H1 (cell line): ENCODE measurements at regions not wholly inside any gene's neighbourhood (a gene's known extent, or its start where the extent isn't known, plus 50 kb on each side); places are given as distances from the start of the nearest gene placed in this dataset.

Experiments
- CTCF ChIA-PET: fragments of 300-600 bp; sonication (Branson Sonifier 250); formaldehyde crosslinking; loops from one replicate; lab custom pipeline; 2021; ENCODE audit not compliant: partially characterized antibody; lab: Charles Lee
- POLR2A ChIA-PET: fragments of 300-600 bp; sonication (Branson Sonifier 250); formaldehyde crosslinking; loops from one replicate; lab custom pipeline; 2021; ENCODE audit warnings: inconsistent platforms; ENCODE audit not compliant: partially characterized antibody; lab: Charles Lee
- DNase-seq, 2 experiments: peaks; one replicate each; pipeline versions ENCODE4 v3.0.0 to v3.0.0-alpha.2; 2010 to 2022; ENCODE audit warnings: low spot score in 2 of 2, low read depth in 1 of 2, mixed read lengths in 1 of 2
- FAIRE-seq: peaks from 2 replicates; lab custom pipeline; 2011; peaks lifted over from hg19 to GRCh38; lab: Jason Lieb, UNC
- H2AFZ ChIP-seq: 2 replicates; pipeline ENCODE4 v1.8.1; 2012; ENCODE audit warnings: low read length, inconsistent platforms
- H2AK5ac ChIP-seq: 2 replicates; pipeline ENCODE4 v1.6.1; 2013; ENCODE audit warnings: low read depth, low read length
- H2BK120ac ChIP-seq: replicated peaks from 2 replicates; pipeline ENCODE3; 2013; ENCODE audit warnings: low read depth, low read length, inconsistent platforms
- H2BK12ac ChIP-seq: 2 replicates; pipeline ENCODE4 v1.6.1; 2013; ENCODE audit warnings: low read depth, low read length
- H2BK15ac ChIP-seq: 2 replicates; pipeline ENCODE4 v1.6.1; 2013; ENCODE audit warnings: low read length
- H2BK20ac ChIP-seq: 2 replicates; pipeline ENCODE4 v1.6.1; 2013; ENCODE audit warnings: low read length
- H2BK5ac ChIP-seq: 2 replicates; pipeline ENCODE4 v1.6.1; 2013; ENCODE audit warnings: low read depth, low read length
- H3K14ac ChIP-seq: 2 replicates; pipeline ENCODE4 v1.6.1; 2013; ENCODE audit warnings: inconsistent platforms; ENCODE audit not compliant: insufficient read length
- H3K18ac ChIP-seq: 2 replicates; pipeline ENCODE4 v1.6.1; 2013; ENCODE audit warnings: low read length; ENCODE audit errors: extremely low read depth
- H3K23ac ChIP-seq: 2 replicates; pipeline ENCODE4 v1.6.1; 2013; ENCODE audit warnings: inconsistent platforms; ENCODE audit not compliant: insufficient read length
- H3K23me2 ChIP-seq: 2 replicates; pipeline ENCODE4 v1.6.1; 2013; ENCODE audit warnings: low read depth, low read length
- H3K27ac ChIP-seq: 2 replicates; pipeline ENCODE4 v1.6.1; 2011; ENCODE audit warnings: low read depth, low read length, inconsistent platforms
- H3K27me3 ChIP-seq, 4 experiments: replicated peaks in 1 of 4; 1 replicate in 1 of 4; 2 replicates in 3 of 4; pipeline versions ENCODE4 v1.6.1 to v1.8.1; 2011 to 2013; ENCODE audit warnings: low read length in 3 of 4, mild to moderate bottlenecking in 3 of 4, inconsistent platforms in 2 of 4, mixed read lengths in 2 of 4, moderate library complexity in 1 of 4; ENCODE audit not compliant: control insufficient read depth in 3 of 4, insufficient read depth in 3 of 4; ENCODE audit errors: extremely low read depth in 1 of 4
- H3K36me3 ChIP-seq, 4 experiments: 2 replicates each; pipeline versions ENCODE4 v1.6.1 to v1.8.1; 2011 to 2013; ENCODE audit warnings: mild to moderate bottlenecking in 4 of 4, low read length in 3 of 4, moderate library complexity in 2 of 4, control low read depth in 1 of 4, inconsistent platforms in 1 of 4; ENCODE audit not compliant: insufficient read depth in 4 of 4, control insufficient read depth in 2 of 4
- H3K4ac ChIP-seq: replicated peaks from 2 replicates; pipeline ENCODE3; 2013; ENCODE audit warnings: low read length, low read depth, mixed read lengths, inconsistent platforms; ENCODE audit not compliant: insufficient read length
- H3K4me1 ChIP-seq, 4 experiments: replicated peaks in 1 of 4; 1 replicate in 1 of 4; 2 replicates in 3 of 4; pipeline versions ENCODE4 v1.6.1 to v1.8.1; 2011 to 2013; ENCODE audit warnings: low read length in 3 of 4, inconsistent platforms in 2 of 4, mixed read lengths in 1 of 4; ENCODE audit not compliant: insufficient read depth in 4 of 4, control insufficient read depth in 3 of 4
- H3K4me2 ChIP-seq, 2 experiments: 2 replicates each; pipeline versions ENCODE4 v1.6.1 to v1.8.1; 2011 to 2013; ENCODE audit warnings: low read depth in 2 of 2, low read length in 2 of 2, control low read depth in 1 of 2, inconsistent platforms in 1 of 2, mild to moderate bottlenecking in 1 of 2; ENCODE audit not compliant: insufficient read depth in 1 of 2
- H3K4me3 ChIP-seq, 4 experiments: fragments of 200-600, 300-600 bp in 1 of 4; sonication (generic), shearing (Covaris generic), sonication (Bioruptor Twin) in 1 of 4; 2 replicates each; pipeline versions ENCODE4 v1.5.1 to v1.8.1; 2011 to 2016; ENCODE audit warnings: low read length in 4 of 4, low read depth in 3 of 4, control low read depth in 2 of 4, inconsistent platforms in 2 of 4, mild to moderate bottlenecking in 2 of 4, mixed read lengths in 1 of 4, moderate library complexity in 1 of 4; ENCODE audit not compliant: insufficient read depth in 2 of 4; ENCODE audit errors: extremely low read depth in 1 of 4
- H3K56ac ChIP-seq: replicated peaks from 2 replicates; pipeline ENCODE3; 2013; ENCODE audit warnings: low read depth, mild to moderate bottlenecking, mixed read lengths, low read length, inconsistent platforms; ENCODE audit not compliant: insufficient read length
- H3K79me1 ChIP-seq: 2 replicates; pipeline ENCODE4 v1.6.1; 2013; ENCODE audit warnings: low read depth, low read length, control low read depth
- H3K79me2 ChIP-seq, 2 experiments: 2 replicates each; pipeline versions ENCODE4 v1.6.1 to v1.8.1; 2012 to 2013; ENCODE audit warnings: low read length in 2 of 2, mild to moderate bottlenecking in 2 of 2, inconsistent platforms in 1 of 2; ENCODE audit not compliant: insufficient read depth in 2 of 2, control insufficient read depth in 1 of 2
- H3K9ac ChIP-seq, 4 experiments: replicated peaks in 1 of 4; 1 replicate in 1 of 4; 2 replicates in 3 of 4; pipeline versions ENCODE4 v1.6.1 to v1.8.1; 2011 to 2013; ENCODE audit warnings: low read depth in 3 of 4, low read length in 3 of 4, control low read depth in 2 of 4, mild to moderate bottlenecking in 2 of 4, moderate library complexity in 2 of 4, inconsistent platforms in 1 of 4; ENCODE audit errors: extremely low read depth in 1 of 4
- H3K9me3 ChIP-seq, 2 experiments: 2 replicates each; pipeline versions ENCODE4 v1.6.1 to v1.8.1; 2012 to 2013; ENCODE audit warnings: mild to moderate bottlenecking in 2 of 2, moderate library complexity in 2 of 2, control low read depth in 1 of 2, inconsistent platforms in 1 of 2, low read depth in 1 of 2, low read length in 1 of 2, mixed read lengths in 1 of 2; ENCODE audit not compliant: insufficient read depth in 2 of 2
- H4K20me1 ChIP-seq, 2 experiments: replicated peaks in 1 of 2; 2 replicates each; pipeline versions ENCODE3 to v1.8.1; 2011 to 2013; ENCODE audit warnings: inconsistent platforms in 2 of 2, low read length in 2 of 2, mild to moderate bottlenecking in 1 of 2; ENCODE audit not compliant: insufficient read depth in 2 of 2, control insufficient read depth in 1 of 2
- H4K5ac ChIP-seq: 2 replicates; pipeline ENCODE4 v1.6.1; 2013; ENCODE audit warnings: low read length, low read depth, mixed read lengths, inconsistent platforms; ENCODE audit not compliant: insufficient read length
- H4K8ac ChIP-seq: 2 replicates; pipeline ENCODE4 v1.8.0; 2013; ENCODE audit warnings: mild to moderate bottlenecking, moderate library complexity, low read length, inconsistent platforms; ENCODE audit not compliant: insufficient read depth; ENCODE audit errors: extremely low read depth
- H4K91ac ChIP-seq: replicated peaks from 2 replicates; pipeline ENCODE3; 2013; ENCODE audit warnings: low read length, mixed read lengths, inconsistent platforms; ENCODE audit not compliant: insufficient read length
- EP300 ChIP-seq, 2 experiments: IDR thresholded peaks; 1 replicate in 1 of 2; 2 replicates in 1 of 2; pipeline ENCODE4 v1.6.1; 2011 to 2012; ENCODE audit warnings: low read depth in 2 of 2, low read length in 2 of 2, mild to moderate bottlenecking in 2 of 2, borderline replicate concordance in 1 of 2, inconsistent platforms in 1 of 2, moderate library complexity in 1 of 2
- GTF2F1 ChIP-seq: IDR thresholded peaks from 2 replicates; pipeline ENCODE4 v1.6.1; 2012; ENCODE audit warnings: low read depth, low read length, improper control_type of control experiment, borderline replicate concordance
- POU5F1 ChIP-seq: IDR thresholded peaks from 2 replicates; pipeline ENCODE4 v1.6.1; 2011; ENCODE audit warnings: low read depth, mild to moderate bottlenecking, low read length, moderate library complexity
- SP1 ChIP-seq: IDR thresholded peaks from 2 replicates; pipeline ENCODE4 v1.6.1; 2011; ENCODE audit warnings: low read depth, low read length
- TEAD4 ChIP-seq: IDR thresholded peaks from 2 replicates; pipeline ENCODE4 v1.6.1; 2012; ENCODE audit warnings: low read depth, low read length, inconsistent platforms, mixed read lengths
- WGBS, 2 experiments: shearing (Covaris generic) in 1 of 2; methylation state at CpG; one replicate each; pipeline versions ENCODE4 v1.1.6 to v1.1.7; 2013 to 2015; ENCODE audit warnings: low lambda C conversion rate in 2 of 2, mixed read lengths in 2 of 2, inconsistent platforms in 1 of 2, low coverage in 1 of 2, missing lambda C conversion rate in 1 of 2; ENCODE audit not compliant: insufficient replicate concordance in 2 of 2, insufficient coverage in 1 of 2, insufficient read length in 1 of 2; ENCODE audit errors: extremely low coverage in 1 of 2, missing lambda C conversion rate in 1 of 2; 5-methylcytosine and 5-hydroxymethylcytosine counted together
- TF ChIP-seq, protein P1 (sequence below): IDR thresholded peaks from 2 replicates; pipeline ENCODE4 v1.6.1; 2012; ENCODE audit warnings: inconsistent platforms

DNA sequence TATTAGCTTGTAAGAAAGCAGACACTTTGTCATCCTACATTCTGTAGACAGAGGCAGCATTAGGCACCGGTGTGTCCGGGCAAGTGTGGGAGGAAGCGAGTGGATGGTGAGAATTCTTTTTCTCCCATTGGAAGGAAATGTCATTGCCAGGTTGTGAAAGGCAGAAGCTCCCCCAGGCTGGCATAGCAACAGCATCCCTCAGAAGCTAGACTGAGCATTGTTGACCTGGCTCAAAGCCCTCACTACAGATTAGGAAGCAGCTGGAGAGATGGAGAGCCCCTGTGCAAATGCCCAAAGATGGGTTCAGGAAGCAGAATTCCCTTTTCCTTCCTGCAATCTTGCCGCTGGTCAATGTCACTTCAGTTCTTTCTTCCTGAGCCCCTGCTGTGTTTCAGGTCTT is 1299.3 kb downstream of the TBC1D22A start:
- H3K79me2 ChIP-seq = no peaks in the 10 kb centered on the region
- no peak overlapping the region for H3K56ac ChIP-seq
- ChIA-PET CTCF (no interaction called here), POLR2A (no interaction called here)
- no peaks in the 10 kb centered on the region for H4K20me1 ChIP-seq
- H3K27me3 ChIP-seq = no peaks in the 10 kb centered on the region
- no peak overlapping the region for H3K14ac ChIP-seq
- H2BK5ac ChIP-seq = no peak overlapping the region
- H3K9me3 ChIP-seq = peaks cover 3 to 4% of the 10 kb centered on the region in 2 experiments; a peak in 2 of 4 replicates
- no peak overlapping the region for H4K8ac ChIP-seq
- no peaks in the 10 kb centered on the region for H3K36me3 ChIP-seq
- H2AK5ac ChIP-seq = no peak overlapping the region
- H3K18ac ChIP-seq = no peak overlapping the region
- H3K4me2 ChIP-seq = no peak overlapping the region
- H2BK20ac ChIP-seq = no peak overlapping the region
- H3K4me1 ChIP-seq = no peaks in the 10 kb centered on the region
- no peak overlapping the region for H3K4me3 ChIP-seq
- no peak for DNase-seq
- peaks cover 1% of the 10 kb centered on the region; the same call in 1 of the 2 replicates for H3K23me2 ChIP-seq
- H3K27ac ChIP-seq = no peak overlapping the region
- no peak overlapping the region for H2BK12ac ChIP-seq
- H3K9ac ChIP-seq = no peak overlapping the region
- no peak for TF ChIP-seq GTF2F1
- no peak for TF ChIP-seq TEAD4
- TF ChIP-seq, protein P1, sequence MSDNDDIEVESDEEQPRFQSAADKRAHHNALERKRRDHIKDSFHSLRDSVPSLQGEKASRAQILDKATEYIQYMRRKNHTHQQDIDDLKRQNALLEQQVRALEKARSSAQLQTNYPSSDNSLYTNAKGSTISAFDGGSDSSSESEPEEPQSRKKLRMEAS = no peak
- TF ChIP-seq POU5F1 = no peak
- no peak for TF ChIP-seq SP1
- no peak for TF ChIP-seq EP300 (IDR thresholded peaks at IDR 0.05; ENCODE audit: borderline replicate concordance in 1 of 2, low read depth in 2 of 2, low read length in 2 of 2)
- no peak overlapping the region for H3K4ac ChIP-seq
- no peak overlapping the region for H2BK15ac ChIP-seq
- H2AFZ ChIP-seq = no peak overlapping the region
- no peak overlapping the region for H3K23ac ChIP-seq
- 91% methylated on average over 4 of the region's 4 CpGs; no CpG with 5 or more reads in 1 of the 2 experiments for WGBS, 2 experiments
- H2BK120ac ChIP-seq = no peak overlapping the region
- no peak overlapping the region for H4K91ac ChIP-seq
- no peak overlapping the region for H4K5ac ChIP-seq
- no peak for FAIRE-seq
- no peaks in the 10 kb centered on the region for H3K79me1 ChIP-seq
